NCI-H2171 treated with DMSO at 0.1 percent for 48 hours (cell line): ENCODE measurements at regions not wholly inside any gene's neighbourhood (a gene's known extent, or its start where the extent isn't known, plus 50 kb on each side); places are given as distances from the start of the nearest gene placed in this dataset.
"Not testable (repeated sequence)": the region's sequence is repeated elsewhere in the genome, so short reads cannot be mapped to it uniquely, and the experiment has no call there.

Experiments
- DNase-seq: peaks from one replicate; lab custom pipeline; 2025; lab: John Stamatoyannopoulos, UW

DNA sequence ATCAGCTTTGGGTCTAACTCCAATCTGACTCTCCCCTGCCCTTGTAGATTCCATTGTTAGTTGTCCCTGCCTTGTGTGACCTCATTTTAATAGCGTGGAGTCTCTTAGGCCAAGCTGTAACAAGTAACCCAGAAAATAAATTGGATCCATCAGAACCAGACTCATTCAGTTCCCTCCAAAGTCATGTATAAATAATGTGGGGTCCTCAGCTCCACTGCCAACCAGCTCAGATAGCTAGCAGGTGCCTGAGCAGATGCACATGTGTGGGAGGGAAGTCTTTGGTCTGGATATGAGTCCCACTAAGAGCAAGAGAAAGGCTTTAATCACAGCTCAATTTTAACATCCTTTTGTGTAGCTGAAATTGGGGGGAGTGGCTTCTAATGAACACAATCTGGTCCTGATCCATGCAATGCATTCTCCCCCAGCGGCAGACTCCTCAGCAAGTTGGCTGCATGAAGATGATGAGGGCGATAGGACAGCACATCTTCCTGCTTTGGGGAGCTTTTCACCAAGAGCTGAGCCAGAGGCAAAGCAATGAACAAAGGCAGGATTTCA lies 151.6 kb downstream of the ABCC12 start:
- DNase-seq, result no peak

DNA sequence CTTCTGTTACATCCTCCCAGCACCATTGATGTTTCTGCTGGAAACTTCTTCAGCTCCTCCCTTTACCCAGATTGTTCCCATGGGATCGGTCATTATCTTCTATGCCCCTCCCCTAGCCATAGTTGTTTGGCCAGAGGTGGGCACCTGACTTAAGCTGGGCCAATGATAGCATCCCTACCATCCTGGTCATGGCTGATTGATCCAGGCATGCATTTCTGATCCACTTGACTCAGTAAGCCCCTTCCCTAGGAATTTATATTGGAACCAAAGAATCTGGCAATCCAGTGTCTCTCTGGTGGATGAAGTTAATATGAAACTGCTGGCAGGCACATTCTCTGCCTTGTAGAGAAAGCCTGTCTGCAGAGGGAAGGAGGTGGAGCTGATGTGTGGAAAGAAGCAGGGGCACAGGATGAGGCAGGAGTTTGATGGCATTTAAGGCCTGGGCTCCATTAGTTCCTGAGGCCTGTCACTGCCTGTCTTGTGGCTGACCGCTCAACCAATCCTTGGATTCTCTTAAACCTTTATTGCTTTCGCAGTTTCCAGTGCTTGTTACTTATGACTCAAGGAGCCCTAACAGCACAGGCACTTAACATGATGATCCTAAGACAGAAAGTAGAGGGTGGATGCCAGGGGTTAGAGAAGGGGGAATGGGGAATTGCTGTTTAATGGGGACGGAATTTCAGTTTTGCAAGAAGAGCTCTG lies 152.4 kb downstream of the ABCC12 start:
- no peak for DNase-seq

DNA sequence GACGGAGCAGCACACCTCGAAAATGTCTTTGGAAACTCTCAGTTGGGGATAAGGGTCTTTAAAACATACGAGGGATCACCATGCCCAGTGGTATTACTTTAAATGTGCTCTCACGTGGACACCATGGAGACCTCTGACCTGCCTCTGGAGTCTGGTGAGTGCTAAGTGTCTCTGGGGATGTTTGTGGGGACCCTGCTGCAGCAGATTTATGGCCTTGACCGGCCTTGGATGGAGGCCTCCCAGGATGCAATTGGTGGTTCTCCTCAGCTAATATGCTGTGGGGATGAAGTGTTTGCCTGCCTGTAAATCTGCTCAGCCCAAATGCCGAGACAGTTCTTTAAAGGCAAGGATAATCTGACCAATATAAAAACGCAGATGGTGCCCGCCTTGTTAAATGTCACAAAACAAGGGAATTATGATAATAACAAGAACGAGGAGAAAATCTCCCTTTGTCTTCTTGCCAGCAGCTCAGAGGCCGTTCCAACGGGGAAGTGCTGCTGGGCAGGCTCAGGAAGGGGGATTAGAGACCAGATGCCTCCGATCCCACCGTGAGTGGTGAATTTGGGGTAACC lies 154.4 kb downstream of the ABCC12 start:
- DNase-seq, result no peak

DNA sequence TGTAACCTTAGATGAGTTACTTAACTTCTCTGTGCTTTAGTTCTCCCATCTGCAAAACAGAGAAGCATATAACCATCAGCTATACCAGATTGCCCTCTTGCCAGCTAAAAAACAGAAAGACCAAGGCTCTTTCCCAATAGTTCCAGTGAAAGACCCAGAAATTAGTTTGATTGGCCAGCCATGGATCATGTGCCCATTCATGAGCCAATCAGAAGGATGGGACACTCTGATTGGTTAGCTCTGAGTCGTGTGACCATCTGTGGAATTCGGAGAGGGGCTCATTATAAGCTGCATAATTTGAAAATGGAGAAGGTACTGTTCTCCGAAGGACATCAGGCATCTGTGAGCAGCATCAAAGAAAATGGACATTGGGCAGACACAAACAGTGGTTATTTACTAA lies 155.2 kb downstream of the ABCC12 start:
- DNase-seq, result no peak

DNA sequence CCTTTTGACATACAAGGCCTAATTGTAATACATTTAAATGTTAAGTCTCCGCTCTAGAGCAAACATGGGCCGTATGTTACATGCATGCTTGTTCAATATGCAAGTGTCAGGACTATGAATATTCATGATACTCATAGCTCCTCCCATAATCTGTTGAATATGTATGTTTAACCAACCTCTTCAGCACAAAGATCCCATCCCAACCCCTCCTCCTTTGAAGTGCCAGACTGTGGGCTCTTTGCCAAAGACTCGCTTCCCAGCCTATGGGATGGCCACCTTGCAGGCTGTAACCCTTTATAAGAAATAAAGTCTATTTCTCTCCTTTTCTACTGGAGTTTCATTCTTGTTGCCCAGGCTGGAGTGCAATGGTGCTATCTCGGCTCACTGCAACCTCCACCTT lies 156.2 kb downstream of the ABCC12 start:
- no peak for DNase-seq

DNA sequence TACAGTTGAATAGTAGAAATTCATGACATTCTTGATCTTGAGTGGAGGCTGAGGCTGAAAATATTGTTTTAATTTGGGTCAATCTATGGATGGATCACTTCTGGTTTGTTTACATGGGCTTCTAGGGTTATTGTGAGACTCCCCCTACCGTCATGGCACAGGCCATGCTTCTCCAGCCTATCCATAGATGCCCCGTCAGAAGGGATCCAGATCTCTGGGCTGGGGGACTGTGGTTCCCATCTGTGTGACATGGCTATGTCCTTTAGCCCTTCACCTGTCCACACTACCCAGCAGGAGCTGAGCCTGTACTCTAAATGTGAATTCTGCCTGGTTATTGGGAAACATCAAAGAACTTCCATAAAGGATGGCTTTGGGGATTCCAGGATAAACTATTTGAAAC lies 160.4 kb downstream of the ABCC12 start:
- DNase-seq, result no peak

DNA sequence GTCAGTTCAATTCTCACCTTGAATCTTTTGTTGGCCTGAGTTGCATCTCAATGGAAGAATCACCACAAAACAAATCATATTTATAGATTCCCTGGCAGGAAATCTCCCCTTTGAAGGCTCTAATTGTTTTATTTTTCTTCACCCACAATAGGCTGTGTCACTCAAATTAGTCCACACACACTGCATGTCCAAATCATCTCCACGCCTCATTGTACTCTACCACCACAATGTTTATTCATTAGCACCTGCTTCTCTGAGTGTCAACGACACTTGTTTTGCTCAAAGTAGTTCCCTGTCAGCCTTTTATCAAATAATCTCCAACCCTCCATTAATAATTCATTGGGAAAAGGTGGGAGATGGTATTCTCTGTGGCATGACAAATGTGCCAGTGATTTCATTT lies 164.3 kb downstream of the ABCC12 start:
- DNase-seq, result no peak

DNA sequence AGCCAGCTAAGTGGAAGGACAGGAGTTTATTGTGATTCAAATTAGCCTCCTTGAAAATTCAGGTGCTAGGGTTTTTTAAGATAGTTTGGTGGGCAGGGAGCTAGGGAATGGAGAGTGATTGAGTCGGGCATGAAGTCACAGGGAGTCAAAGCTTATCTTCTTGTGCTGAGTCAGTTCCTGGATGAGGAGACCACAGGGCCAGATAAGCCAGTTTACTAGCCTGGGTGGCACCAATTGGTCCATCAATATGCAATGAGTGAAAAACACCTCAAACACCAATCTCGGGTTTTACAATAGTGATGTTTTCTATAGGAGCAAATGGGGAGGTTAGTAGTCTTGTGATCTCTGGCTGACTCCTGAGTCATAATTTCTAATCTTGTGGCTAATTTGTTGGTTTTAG lies 165.1 kb downstream of the ABCC12 start:
- no peak for DNase-seq

DNA sequence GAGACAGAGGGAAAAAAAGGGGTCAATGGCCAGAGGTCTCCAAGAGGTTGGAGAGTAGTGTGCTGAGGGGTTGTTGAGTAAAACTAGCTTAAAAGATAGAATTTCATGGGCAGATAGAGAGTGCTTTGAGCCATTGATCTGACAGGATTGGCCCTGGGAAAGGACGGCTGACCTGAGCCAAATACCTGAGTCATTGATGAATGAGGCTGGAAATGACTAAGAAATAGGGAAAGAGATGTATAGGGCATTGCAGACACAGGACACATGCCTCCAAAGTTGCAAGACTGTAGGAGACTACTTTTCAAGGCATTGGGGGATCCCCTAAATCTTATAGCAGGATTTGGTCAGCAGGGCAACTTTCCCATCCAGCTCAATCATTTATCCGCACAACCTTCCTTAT lies 168.7 kb downstream of the ABCC12 start:
- no peak for DNase-seq

DNA sequence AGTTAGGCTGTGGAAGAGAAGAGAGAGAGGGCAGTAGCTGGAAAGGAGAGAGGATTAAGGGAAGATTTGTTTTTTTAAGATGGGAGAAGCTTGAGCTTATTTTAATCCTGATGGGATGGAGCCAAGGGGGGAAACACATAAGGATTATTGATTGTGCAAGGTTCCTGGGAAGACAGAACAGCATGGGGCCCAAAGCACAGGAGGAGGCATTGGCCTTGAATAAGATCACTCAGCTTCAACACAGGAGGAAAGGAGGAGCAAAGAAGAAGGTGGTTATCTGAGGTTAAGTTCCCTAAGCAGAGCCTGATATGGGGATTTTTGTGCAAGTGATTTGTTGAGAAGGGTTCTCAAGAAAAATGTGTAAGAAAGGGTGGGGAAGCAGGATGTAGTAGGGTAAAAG lies 169.8 kb downstream of the ABCC12 start:
- no peak for DNase-seq

DNA sequence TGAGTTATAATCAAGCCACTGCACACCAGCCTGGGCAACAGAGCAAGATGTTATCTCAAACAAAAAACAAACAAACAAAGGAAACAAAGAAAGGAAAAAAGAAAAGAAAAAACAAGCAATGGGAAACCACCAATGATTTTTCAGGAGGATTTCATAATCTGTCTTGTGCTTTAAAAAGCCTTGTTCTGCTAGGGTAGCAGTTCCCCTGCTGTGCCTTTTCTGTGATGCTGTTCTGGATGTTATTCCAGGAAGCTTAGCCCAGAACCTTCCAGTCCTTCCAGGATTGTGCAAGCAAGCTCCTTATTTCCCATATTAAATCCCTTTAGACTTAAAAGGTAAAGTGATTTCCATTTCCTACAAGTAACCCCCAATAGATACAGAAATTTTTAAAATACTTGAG lies 171.1 kb downstream of the ABCC12 start:
- DNase-seq, result no peak

DNA sequence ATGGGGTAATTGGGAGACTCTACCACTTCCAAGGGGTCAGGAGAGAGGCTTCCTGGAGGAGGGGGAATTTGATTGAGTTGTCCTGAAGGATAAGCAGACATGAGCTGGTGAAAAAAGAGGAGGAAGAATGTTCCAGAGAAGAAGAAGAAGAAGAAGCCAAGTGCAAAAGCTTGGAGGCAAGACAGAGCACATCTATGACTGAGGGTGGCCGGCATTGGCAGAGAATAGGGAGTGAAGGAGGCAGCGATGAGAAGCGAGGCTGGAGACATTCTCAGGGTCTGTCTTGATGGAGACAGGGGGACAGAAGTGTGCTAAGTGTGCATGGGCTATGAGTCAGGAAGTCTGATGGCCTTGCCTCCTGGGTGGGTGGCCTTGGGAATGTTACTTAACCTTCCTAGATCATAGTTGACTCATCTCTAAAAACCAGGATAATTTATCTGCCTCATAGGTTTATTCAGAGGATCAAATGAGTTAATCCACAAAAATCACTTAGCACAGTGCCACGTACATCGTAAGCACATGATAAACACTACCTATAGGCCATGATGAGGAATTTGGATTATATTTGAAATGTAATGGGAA lies 171.7 kb downstream of the ABCC12 start:
- DNase-seq, result no peak

DNA sequence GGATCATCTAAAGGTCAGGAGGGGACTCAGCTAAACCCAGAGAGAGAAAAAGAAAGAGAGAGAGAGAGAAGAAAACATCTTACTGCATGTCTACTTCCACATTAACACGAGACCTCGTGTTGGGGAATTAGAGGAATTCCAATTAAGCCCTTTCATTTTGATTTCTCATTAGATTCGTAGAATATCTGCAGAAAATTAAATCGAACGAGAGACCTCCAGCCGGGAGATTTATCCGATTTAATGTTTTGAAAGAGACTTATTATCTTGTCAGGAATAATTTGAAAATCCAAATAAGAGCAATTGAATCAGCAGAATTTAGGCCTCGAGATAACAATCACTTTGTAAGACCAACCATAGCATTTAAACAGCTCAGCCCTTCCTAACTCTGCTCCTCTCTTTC lies 175.6 kb downstream of the ABCC12 start:
- DNase-seq, result no peak

DNA sequence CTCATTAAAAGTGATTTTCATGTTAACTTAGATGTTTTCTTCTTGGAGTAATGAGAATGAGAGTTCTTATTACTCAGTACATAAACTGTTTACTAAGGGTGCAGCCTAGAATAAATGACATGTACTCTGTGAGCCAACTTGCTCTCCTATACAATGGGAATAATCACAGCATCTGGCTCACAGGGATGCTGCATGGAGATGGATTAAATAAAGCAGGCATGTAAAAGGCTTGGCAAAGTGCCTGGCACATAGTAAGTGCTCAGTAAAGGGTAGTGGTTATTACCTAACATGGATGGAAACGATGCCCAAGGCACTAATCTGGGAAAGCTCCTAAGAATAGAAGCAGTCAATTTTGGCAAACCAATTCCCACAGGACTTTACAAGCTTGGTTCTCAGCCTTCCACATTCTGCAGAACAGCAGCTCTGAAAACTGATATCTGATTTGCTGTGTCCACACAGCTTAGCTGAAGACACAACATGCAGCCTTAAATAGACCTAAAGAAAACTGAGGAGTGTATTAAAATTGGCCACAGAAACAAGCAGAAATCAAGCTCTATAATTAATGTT lies 176.1 kb downstream of the ABCC12 start:
- no peak for DNase-seq

DNA sequence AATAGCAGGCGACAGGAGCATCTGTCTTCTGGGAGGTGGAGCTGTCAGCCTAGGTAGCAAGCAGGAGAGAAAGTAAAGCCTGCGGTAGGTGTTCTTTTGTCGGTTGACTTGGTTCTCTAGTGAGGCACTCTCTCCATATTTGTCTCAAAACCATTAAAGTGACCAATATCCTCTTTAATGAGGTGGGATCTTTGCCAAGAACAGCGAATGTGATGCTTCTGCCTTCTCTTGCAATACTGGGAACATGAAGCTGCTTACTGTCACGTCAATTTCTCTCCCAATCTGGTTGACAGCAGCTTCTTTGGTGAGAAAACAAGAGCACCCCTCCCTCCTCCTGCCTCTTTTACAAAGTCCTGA lies 176.7 kb downstream of the ABCC12 start:
- no peak for DNase-seq

DNA sequence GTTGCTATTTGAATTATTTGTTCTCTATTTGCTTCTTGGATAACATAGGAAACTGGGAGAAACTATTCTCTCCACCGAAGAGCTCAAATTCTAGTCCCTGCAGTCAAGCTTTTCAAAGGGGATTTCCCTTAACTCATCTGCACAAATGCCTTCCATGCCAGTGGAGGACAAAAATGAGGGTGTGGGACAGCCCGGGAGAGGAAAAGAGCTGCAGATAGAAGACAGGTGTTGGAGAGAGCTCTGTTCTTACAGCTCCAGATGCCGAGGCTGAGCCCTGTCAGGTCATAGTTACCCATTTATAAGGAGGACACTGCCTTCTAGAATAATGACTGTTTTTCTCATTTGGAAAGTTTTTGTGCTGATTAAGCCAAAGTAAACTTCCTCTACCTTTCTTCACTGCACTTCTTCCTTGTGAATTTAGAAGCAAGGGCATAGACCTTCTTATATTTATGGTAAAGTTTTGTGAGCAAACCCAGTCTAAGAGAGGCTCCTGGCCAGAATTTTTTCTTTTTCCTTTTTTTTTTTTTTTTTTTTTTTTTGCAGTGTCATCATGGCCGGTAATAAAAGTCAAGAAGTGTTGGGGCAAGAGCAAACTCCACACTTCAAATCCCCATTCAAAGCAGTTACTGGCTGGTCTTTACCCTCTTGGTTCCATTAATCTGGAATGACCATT lies 177.2 kb downstream of the ABCC12 start:
- no peak for DNase-seq

DNA sequence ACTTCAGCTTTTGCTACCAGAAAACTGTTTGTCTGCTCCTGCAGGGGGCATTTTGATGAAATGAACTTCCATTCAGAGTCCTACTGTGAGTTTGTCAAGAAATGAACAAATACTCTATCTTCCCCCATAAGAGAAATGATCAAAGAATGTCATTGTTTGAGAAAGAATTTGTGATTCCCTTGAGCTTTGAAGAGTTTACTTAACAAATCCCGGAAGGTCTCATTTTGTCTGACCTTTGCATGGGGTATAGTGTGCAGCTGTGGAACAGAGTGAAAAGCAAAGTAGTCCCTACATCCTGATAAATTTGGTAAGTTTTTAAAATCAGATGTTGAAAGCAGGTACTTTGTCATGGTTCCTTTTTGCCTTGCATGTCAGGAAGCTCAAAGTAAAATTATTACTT lies 178.0 kb downstream of the ABCC12 start:
- no peak for DNase-seq

DNA sequence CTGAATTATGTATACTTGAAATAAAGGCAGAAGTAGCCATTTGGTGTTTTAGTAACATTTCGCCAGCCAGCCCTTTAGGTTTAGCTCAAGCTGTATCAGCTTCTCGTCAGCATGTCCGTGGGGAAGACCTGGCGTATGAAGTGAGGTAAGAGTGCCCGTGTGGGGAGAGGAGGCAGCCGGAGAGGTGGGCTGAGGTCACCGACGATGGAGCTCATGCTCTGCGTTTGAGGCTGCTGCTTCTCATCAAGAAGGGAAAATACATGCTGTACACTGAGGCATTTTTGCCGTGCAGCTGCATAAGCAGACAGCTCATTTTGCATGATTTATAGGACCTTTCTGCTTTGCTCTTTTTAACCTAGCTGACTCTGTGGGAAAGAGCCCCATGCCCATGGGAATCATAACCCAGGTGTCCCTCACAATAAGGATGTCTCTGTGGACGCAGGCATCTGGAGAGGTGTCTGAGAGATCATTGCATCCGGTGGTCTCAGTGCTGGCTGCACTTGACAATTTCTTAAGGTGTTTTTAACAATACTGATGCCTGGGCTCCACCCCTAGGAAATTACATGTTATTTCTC lies 179.1 kb downstream of the ABCC12 start:
- DNase-seq, result no peak

DNA sequence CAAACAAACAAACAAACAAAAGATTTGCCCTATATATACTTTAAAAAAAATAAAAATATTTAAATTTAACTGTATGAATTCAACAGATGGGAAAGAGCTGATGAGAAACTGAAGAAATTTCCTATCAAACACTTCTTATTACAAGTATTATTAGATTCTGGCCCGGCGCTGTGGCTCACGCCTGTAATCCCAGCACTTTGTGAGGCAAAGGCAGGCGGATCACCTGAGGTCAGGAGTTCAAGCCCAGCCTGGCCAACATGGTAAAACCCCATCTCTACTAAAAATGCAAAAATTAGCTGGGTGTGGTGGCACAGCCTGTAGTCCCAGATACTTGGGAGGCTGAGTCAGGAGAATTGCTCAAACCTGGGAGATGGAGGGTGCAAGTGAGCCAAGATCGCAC lies 180.8 kb downstream of the ABCC12 start:
- DNase-seq, result not testable (repeated sequence)

DNA sequence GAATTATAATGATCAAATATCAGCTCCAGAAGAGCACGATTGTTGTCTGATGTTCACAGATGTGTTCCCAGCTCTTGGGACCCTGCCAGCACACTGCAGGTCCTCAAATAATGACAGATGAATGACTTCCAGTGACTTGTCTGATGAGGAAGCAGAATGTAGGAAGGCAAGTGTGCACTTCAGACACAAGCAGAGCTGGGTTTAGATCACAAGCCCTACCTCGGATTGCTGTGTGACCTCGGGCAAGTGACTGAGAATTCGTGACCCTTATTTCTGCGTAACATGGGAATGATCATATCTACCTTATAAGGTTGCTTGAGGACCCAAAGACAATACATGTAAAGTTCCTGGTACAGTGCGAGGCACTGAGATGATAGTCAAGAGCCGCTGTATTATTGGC lies 182.2 kb downstream of the ABCC12 start:
- DNase-seq, result no peak

DNA sequence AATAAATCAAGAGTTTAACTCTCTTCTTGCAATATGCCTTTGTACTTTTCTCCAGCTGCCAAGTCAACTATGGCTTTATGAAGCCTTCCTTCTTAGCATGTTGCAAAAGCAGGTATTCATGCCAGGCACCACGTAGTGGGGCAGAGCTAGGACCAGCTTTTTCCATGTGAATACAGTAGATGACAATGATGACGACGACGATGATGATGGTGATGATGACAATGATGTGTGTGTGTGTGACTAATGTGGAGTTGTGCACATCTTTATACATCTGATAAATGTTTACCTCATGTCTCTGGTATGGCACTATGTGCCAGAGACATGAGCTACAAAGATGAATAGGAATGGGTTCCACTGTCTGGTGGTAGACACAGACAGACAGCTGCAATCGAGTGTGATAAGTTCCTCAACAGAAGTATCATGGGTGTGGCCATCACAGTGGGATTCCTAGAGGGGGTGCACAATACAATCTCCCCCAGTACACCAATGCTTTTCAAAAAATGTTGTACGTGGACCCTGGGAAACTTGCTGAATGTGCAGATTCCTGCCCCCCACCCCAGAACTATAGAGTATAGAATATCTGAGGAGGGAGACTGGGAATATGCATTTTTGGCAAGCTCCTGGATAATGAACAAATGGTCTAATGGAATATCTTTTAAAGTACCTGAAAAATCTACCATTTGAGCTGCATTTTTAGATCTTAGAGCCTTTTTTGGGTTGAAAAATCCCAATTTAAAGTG lies 183.4 kb downstream of the ABCC12 start:
- no peak for DNase-seq

DNA sequence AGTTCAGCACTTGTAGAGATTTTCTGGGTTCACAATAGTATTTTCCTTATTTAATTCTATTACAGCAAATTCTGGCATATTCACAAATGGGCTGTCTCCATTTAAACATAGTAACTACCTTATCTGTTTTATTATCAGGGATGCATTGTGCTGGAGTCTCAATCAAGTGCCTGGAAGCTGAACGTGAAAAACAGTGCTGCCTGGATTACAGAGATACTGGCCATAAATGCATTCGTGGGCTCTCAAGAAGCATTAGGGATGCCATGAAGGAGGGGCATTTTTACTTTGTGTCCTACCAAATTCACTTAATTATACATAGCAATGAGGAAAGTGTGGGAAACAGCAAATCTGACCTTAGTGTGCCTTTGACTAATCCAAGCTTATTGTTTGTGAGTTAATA lies 184.6 kb downstream of the ABCC12 start:
- no peak for DNase-seq
